ENCODE measurements at regions not wholly inside any gene's neighbourhood (a gene's known extent, or its start where the extent isn't known, plus 50 kb on each side); places are given as distances from the start of the nearest gene placed in this dataset.

GRCh38 chr12:60498656-60499055 lies 902.8 kb downstream of the SLC16A7 start:
- intact Hi-C loops (cut with DNase I): no loop called here
- TF ChIP-seq, protein P1, sequence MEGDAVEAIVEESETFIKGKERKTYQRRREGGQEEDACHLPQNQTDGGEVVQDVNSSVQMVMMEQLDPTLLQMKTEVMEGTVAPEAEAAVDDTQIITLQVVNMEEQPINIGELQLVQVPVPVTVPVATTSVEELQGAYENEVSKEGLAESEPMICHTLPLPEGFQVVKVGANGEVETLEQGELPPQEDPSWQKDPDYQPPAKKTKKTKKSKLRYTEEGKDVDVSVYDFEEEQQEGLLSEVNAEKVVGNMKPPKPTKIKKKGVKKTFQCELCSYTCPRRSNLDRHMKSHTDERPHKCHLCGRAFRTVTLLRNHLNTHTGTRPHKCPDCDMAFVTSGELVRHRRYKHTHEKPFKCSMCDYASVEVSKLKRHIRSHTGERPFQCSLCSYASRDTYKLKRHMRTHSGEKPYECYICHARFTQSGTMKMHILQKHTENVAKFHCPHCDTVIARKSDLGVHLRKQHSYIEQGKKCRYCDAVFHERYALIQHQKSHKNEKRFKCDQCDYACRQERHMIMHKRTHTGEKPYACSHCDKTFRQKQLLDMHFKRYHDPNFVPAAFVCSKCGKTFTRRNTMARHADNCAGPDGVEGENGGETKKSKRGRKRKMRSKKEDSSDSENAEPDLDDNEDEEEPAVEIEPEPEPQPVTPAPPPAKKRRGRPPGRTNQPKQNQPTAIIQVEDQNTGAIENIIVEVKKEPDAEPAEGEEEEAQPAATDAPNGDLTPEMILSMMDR (IDR thresholded peaks at IDR 0.05): no peak
- Histone ChIP-seq H3K27me3 (no peaks in the 10 kb centered on the region), H3K4me1 (no peaks in the 10 kb centered on the region), H3K9me3 (no peaks in the 10 kb centered on the region), H3K36me3 (no peaks in the 10 kb centered on the region), H3K4me3 (no peak overlapping the region), H3K27ac (no peak overlapping the region)
- no peak for DNase-seq (ENCODE audit: low spot score in 2 of 2)

DNA sequence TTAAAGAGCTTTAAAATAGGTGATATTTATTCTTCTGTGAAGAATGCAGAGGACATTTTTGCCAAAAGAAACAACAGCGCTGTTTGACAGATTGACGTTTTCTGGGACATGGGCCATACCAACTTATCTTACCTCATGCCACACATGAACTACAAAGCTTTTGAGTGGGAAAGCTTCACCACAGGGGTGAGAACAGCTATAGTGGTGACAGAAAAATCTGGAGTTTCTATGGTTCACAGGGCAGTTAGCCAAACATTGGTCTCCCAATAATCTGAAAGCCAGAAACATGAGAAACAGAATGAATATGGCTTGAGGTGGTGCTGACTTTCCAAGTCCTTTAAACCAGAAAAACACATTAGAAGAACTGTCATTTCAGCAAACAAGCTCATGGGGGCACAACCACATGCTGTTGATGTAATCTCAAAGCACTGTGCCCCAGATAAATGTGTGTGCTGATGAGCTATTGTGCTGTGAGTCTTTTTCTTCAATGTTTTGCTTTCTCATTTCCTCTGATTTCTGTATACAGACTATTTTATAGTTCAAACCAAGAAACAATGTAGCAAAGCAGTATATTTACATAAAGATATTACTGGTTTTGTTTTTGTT lies 905.4 kb downstream of the SLC16A7 start:
- no peaks in the 10 kb centered on the region for H3K36me3 ChIP-seq
- H3K27ac ChIP-seq: no peak overlapping the region
- DNase-seq (ENCODE audit: low spot score in 2 of 2): no peak
- no peaks in the 10 kb centered on the region for H3K9me3 ChIP-seq
- TF ChIP-seq, protein P1 (IDR thresholded peaks at IDR 0.05): no peak
- H3K27me3 ChIP-seq: no peaks in the 10 kb centered on the region
- H3K4me1 ChIP-seq: no peaks in the 10 kb centered on the region
- intact Hi-C loops (cut with DNase I): no loop called here
- H3K4me3 ChIP-seq: no peak overlapping the region

DNA sequence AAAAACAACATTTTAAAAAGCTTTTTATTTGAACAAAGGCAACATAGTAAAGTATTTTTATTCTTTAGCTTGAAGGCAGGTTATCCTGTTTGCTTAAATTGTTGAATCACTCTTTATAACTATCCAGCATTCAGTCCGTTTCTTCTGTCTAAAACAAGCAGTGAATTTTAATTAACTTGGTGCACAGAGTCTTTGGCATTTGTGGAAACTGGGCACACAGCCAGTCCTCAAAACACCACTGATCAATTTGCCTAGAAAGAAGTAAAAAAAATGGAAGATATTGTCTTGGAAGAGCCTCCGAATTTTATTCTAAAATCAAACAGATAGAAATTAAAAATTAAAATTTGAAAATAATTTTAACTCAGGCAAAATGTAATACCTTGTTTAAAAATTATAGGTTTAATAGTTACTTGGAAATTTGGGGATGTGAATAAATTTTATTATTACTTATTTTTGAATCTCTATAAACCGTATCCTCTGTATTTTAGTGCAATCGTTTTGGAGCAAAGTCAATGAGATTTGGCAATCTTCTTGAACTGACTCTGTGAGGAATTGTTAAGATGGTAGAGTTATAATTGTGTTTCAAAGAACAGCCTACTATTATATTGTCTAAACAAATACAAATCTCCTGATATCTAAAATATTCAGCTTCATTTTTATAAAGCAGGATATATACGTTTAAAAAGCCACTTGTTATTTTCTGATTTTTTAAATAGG lies 927.0 kb downstream of the SLC16A7 start:
- H3K36me3 ChIP-seq: no peaks in the 10 kb centered on the region
- H3K4me1 ChIP-seq: no peaks in the 10 kb centered on the region
- no peak overlapping the region for H3K4me3 ChIP-seq
- intact Hi-C loops (cut with DNase I): no loop called here
- TF ChIP-seq, protein P1 (IDR thresholded peaks at IDR 0.05): no peak
- H3K27ac ChIP-seq: no peak overlapping the region
- H3K9me3 ChIP-seq: no peaks in the 10 kb centered on the region
- H3K27me3 ChIP-seq: no peaks in the 10 kb centered on the region
- no peak for DNase-seq (ENCODE audit: low spot score in 2 of 2)

- no peaks in the 10 kb centered on the region for H3K27me3 ChIP-seq
- DNase-seq (ENCODE audit: low spot score in 2 of 2): no peak
- no peaks in the 10 kb centered on the region for H3K9me3 ChIP-seq
- intact Hi-C loops (cut with DNase I): no loop called here
- no peak overlapping the region for H3K27ac ChIP-seq
- no peaks in the 10 kb centered on the region for H3K4me1 ChIP-seq
- TF ChIP-seq, protein P1 (IDR thresholded peaks at IDR 0.05): no peak
- H3K36me3 ChIP-seq: no peaks in the 10 kb centered on the region
- no peak overlapping the region for H3K4me3 ChIP-seq
These were observed 933.4 kb downstream of the SLC16A7 start for GRCh38 chr12:60529261-60529660.

GRCh38 chr12:60529723-60530122 lies 933.9 kb downstream of the SLC16A7 start:
- intact Hi-C loops (cut with DNase I): no loop called here

More at GRCh38 chr12:60529723-60530122, 933.9 kb downstream of the SLC16A7 start:
- no peak for DNase-seq (ENCODE audit: low spot score in 2 of 2)
- no peaks in the 10 kb centered on the region for H3K27me3 ChIP-seq
- no peaks in the 10 kb centered on the region for H3K9me3 ChIP-seq
- no peaks in the 10 kb centered on the region for H3K36me3 ChIP-seq
- H3K4me1 ChIP-seq: no peaks in the 10 kb centered on the region
- TF ChIP-seq, protein P1 (IDR thresholded peaks at IDR 0.05): no peak
- H3K27ac ChIP-seq: no peak overlapping the region
- no peak overlapping the region for H3K4me3 ChIP-seq

All from ascending aorta (tissue), 2 donors.